ENCODE measurements at regions not wholly inside any gene's neighbourhood (a gene's known extent, or its start where the extent isn't known, plus 50 kb on each side); places are given as distances from the start of the nearest gene placed in this dataset.

DNA sequence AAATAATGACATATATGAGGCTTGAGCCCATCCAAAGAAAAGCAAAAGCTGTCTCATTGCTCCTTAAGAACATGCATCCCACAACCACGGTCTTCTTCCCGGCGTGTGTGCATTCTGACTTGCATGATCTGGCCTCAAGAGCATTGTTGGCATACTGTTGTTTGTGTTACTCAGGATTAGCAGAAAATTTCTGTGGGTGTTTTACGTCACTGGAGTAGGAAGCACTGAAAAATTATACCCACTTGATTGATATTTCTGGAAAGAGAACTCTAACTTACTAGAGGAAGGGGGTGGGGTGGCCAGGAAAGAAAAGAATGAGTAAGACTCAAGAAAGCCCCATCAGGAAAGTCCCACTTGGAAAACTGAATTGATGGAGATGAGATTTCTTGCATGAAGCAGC lies 326.2 kb upstream of the PRDM1 start:
- H3K9me3 ChIP-seq: no peaks in the 10 kb centered on the region
- no peak overlapping the region for H3K4me3 ChIP-seq
- H3K27me3 ChIP-seq: no peaks in the 10 kb centered on the region
- no peak for DNase-seq (ENCODE audit: low spot score in 2 of 2)
- no peak overlapping the region for H3K27ac ChIP-seq
- H3K4me1 ChIP-seq: peaks cover 0 to 14% (median 5%) of the 10 kb centered on the region in 4 donors
- WGBS, 2 donors: 34 to 48% methylated on average over 4 of the region's 4 CpGs
- H3K36me3 ChIP-seq: no peaks in the 10 kb centered on the region
- TF ChIP-seq POLR2A (IDR thresholded peaks at IDR 0.05) (no peak), EP300 (IDR thresholded peaks at IDR 0.05) (no peak)
- TF ChIP-seq, protein P1, sequence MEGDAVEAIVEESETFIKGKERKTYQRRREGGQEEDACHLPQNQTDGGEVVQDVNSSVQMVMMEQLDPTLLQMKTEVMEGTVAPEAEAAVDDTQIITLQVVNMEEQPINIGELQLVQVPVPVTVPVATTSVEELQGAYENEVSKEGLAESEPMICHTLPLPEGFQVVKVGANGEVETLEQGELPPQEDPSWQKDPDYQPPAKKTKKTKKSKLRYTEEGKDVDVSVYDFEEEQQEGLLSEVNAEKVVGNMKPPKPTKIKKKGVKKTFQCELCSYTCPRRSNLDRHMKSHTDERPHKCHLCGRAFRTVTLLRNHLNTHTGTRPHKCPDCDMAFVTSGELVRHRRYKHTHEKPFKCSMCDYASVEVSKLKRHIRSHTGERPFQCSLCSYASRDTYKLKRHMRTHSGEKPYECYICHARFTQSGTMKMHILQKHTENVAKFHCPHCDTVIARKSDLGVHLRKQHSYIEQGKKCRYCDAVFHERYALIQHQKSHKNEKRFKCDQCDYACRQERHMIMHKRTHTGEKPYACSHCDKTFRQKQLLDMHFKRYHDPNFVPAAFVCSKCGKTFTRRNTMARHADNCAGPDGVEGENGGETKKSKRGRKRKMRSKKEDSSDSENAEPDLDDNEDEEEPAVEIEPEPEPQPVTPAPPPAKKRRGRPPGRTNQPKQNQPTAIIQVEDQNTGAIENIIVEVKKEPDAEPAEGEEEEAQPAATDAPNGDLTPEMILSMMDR (IDR thresholded peaks at IDR 0.05): no peak

DNA sequence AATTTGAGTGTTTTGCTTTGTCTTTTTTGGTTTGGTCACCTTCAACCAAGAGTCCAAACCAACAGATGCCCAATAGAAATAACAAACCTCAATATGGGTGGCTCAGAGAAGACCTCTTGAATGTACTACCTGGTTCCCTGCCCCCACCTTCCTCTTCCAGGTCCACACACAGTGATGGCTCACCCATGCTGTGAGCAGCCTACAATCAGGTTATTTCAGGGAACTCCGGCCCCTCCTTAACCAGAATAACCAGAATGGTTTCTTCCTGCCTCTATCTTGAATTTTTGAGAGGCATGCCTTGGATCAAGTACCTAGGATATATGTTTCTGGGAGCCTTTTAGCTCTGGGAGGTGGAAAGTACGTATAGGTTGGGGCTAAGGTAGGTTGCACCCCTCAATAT lies 327.1 kb upstream of the PRDM1 start:
- no peak for DNase-seq (ENCODE audit: low spot score in 2 of 2)
- Histone ChIP-seq H3K27me3 (no peaks in the 10 kb centered on the region), H3K4me3 (no peak overlapping the region), H3K36me3 (no peaks in the 10 kb centered on the region), H3K4me1 (peaks cover 0 to 14% (median 5%) of the 10 kb centered on the region in 4 donors), H3K27ac (no peak overlapping the region), H3K9me3 (no peaks in the 10 kb centered on the region)
- TF ChIP-seq, protein P1 (IDR thresholded peaks at IDR 0.05): no peak
- no peak for TF ChIP-seq POLR2A (IDR thresholded peaks at IDR 0.05)
- TF ChIP-seq EP300 (IDR thresholded peaks at IDR 0.05): no peak
- WGBS, 2 donors: 95 to 97% methylated on average over 2 of the region's 2 CpGs

DNA sequence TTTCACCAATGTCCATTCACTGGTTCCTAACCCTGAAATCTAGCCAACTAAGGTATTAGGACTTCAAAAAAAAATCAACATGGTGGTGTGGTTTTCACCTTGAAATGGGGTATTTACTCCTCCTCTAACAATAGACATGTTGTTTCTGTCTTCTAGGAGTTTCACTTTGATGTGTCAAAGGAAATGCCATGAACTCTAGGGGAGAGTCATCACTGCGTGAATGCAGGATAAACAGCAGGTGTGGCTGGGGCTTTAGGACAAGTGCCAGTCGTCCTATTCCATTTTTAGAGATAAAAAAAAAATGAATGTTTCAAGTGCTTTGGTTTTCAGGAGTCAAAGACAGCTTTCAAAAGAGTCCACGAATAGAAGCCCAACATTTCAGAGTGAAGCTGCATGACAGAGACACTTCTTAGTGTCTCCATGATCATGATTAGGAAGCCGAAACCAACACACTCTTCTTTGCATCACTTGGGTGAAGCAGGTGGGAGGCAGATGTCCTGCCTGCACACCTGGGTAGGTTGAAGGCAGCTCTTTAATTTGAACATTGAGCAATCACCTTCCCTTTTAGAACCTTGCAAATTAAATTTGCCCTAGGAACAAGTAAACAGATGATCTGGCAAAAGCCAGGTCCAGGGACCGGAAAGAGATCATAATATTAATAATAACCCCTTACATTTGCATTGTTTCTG lies 328.5 kb upstream of the PRDM1 start:
- H3K4me1 ChIP-seq: peaks cover 0 to 14% (median 5%) of the 10 kb centered on the region in 4 donors
- no peak for DNase-seq (ENCODE audit: low spot score in 2 of 2)
- H3K36me3 ChIP-seq: no peaks in the 10 kb centered on the region
- H3K4me3 ChIP-seq: no peak overlapping the region
- no peak overlapping the region for H3K27ac ChIP-seq
- TF ChIP-seq POLR2A (IDR thresholded peaks at IDR 0.05): no peak
- TF ChIP-seq, protein P1 (IDR thresholded peaks at IDR 0.05): no peak
- TF ChIP-seq EP300 (IDR thresholded peaks at IDR 0.05): no peak
- H3K9me3 ChIP-seq: no peaks in the 10 kb centered on the region
- WGBS, 2 donors: 81 to 82% methylated on average over 5 of the region's 5 CpGs
- no peaks in the 10 kb centered on the region for H3K27me3 ChIP-seq

DNA sequence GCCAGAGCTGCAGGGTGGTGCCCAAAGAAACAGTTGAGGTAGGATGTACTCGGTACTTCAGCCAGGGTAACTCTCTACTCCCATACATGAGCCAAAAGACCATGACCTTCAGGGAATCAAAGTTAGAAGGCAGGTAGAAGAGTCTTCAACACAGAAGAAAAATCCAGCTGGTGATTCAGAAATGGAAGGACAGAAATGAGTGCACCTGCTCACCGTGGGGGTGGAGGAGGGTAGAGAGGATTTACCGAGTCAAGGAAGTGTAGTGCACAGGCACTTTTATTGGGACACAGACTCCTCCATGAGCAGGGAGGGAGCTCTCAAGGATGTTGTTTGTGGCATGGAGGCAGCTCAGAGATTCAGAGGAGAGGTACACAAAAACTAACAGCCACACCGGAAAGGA lies 330.3 kb upstream of the PRDM1 start:
- 92 to 94% methylated on average over 4 of the region's 4 CpGs for WGBS, 2 donors
- no peak for DNase-seq (ENCODE audit: low spot score in 2 of 2)

DNA sequence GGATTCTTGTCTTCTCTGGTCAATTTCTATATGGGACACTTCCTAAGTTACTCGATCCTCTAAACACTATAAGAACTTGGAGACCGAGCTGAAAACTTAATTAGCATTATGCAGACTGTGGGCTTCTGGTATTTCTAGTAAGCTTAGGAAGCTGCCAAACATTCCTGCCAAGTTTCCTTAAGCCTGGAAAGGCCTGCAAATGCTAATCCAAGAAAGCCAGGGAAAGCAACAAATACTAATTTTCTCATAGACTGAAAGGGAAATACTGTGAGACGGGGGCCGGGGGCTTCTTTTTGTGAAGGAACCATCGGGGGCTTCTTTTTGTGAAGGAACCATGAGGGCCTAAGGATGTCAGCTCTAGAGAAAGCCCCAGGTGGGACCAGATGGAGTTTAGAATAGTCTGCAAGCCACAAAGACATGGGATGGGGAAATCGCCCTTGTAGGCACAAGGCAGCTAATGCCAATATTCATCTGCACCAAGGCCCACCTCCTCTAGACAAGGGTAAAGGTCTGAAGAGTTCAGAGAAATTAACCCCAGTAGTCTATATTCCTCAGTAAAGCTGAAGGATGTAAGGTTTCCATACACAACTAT lies 332.4 kb upstream of the PRDM1 start:
- Histone ChIP-seq H3K27ac (no peak overlapping the region), H3K36me3 (no peaks in the 10 kb centered on the region), H3K9me3 (no peaks in the 10 kb centered on the region), H3K4me3 (no peak overlapping the region), H3K27me3 (no peaks in the 10 kb centered on the region), H3K4me1 (no peaks in the 10 kb centered on the region)
- TF ChIP-seq EP300 (IDR thresholded peaks at IDR 0.05) (no peak), POLR2A (IDR thresholded peaks at IDR 0.05) (no peak)
- TF ChIP-seq, protein P1 (IDR thresholded peaks at IDR 0.05): no peak
- DNase-seq (ENCODE audit: low spot score in 2 of 2): no peak
- WGBS, 2 donors: 41 to 43% methylated on average over 6 of the region's 6 CpGs

More for the DNA sequence above, 330.3 kb upstream of the PRDM1 start:
- Histone ChIP-seq H3K27me3 (no peaks in the 10 kb centered on the region), H3K36me3 (no peaks in the 10 kb centered on the region), H3K9me3 (no peaks in the 10 kb centered on the region), H3K27ac (no peak overlapping the region), H3K4me1 (peaks cover 0 to 14% (median 5%) of the 10 kb centered on the region in 4 donors), H3K4me3 (no peak overlapping the region)
- TF ChIP-seq EP300 (IDR thresholded peaks at IDR 0.05) (no peak), POLR2A (IDR thresholded peaks at IDR 0.05) (no peak)
- TF ChIP-seq, protein P1 (IDR thresholded peaks at IDR 0.05): no peak
